ENCODE measurements at regions not wholly inside any gene's neighbourhood (a gene's known extent, or its start where the extent isn't known, plus 50 kb on each side); places are given as distances from the start of the nearest gene placed in this dataset.

- TF ChIP-seq, protein P1, sequence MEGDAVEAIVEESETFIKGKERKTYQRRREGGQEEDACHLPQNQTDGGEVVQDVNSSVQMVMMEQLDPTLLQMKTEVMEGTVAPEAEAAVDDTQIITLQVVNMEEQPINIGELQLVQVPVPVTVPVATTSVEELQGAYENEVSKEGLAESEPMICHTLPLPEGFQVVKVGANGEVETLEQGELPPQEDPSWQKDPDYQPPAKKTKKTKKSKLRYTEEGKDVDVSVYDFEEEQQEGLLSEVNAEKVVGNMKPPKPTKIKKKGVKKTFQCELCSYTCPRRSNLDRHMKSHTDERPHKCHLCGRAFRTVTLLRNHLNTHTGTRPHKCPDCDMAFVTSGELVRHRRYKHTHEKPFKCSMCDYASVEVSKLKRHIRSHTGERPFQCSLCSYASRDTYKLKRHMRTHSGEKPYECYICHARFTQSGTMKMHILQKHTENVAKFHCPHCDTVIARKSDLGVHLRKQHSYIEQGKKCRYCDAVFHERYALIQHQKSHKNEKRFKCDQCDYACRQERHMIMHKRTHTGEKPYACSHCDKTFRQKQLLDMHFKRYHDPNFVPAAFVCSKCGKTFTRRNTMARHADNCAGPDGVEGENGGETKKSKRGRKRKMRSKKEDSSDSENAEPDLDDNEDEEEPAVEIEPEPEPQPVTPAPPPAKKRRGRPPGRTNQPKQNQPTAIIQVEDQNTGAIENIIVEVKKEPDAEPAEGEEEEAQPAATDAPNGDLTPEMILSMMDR (IDR thresholded peaks at IDR 0.05; ENCODE audit: low read depth, low read length): no peak
- DNase-seq (ENCODE audit: low read depth, low spot score): peak; percentile 59
- in situ Hi-C loops (cut with HindIII; ENCODE audit: low sequenced_read_pairs): no loop called here
- H3K4me3 ChIP-seq (ENCODE audit: low read depth, low read length): no peak overlapping the region
Measured at GRCh38 chrX:106300239-106300638, 132.1 kb downstream of the PWWP3B start.

GRCh38 chrX:106300656-106301055 lies 132.6 kb downstream of the PWWP3B start:
- in situ Hi-C loops (cut with HindIII; ENCODE audit: low sequenced_read_pairs): no loop called here
- TF ChIP-seq, protein P1 (IDR thresholded peaks at IDR 0.05; ENCODE audit: low read depth, low read length): no peak
- no peak overlapping the region for H3K4me3 ChIP-seq (ENCODE audit: low read depth, low read length)
- DNase-seq (ENCODE audit: low read depth, low spot score): no peak

- H3K4me3 ChIP-seq (ENCODE audit: low read depth, low read length): no peak overlapping the region
- peak; percentile 72 for DNase-seq (ENCODE audit: low read depth, low spot score)
- TF ChIP-seq, protein P1 (IDR thresholded peaks at IDR 0.05; ENCODE audit: low read depth, low read length): no peak
- in situ Hi-C loops (cut with HindIII; ENCODE audit: low sequenced_read_pairs): no loop called here
Measured at GRCh38 chrX:106302304-106302703, 134.2 kb downstream of the PWWP3B start.

- H3K4me3 ChIP-seq (ENCODE audit: low read depth, low read length): no peak overlapping the region
- in situ Hi-C loops (cut with HindIII; ENCODE audit: low sequenced_read_pairs): no loop called here
- DNase-seq (ENCODE audit: low read depth, low spot score): no peak
- TF ChIP-seq, protein P1 (IDR thresholded peaks at IDR 0.05; ENCODE audit: low read depth, low read length): no peak
Measured at GRCh38 chrX:106306391-106306947, 138.4 kb downstream of the PWWP3B start.

- H3K4me3 ChIP-seq (ENCODE audit: low read depth, low read length): no peak overlapping the region
- TF ChIP-seq, protein P1 (IDR thresholded peaks at IDR 0.05; ENCODE audit: low read depth, low read length): no peak
- in situ Hi-C loops (cut with HindIII; ENCODE audit: low sequenced_read_pairs): no loop called here
- no peak for DNase-seq (ENCODE audit: low read depth, low spot score)
Measured at GRCh38 chrX:106323357-106323756, 155.3 kb downstream of the PWWP3B start.

DNA sequence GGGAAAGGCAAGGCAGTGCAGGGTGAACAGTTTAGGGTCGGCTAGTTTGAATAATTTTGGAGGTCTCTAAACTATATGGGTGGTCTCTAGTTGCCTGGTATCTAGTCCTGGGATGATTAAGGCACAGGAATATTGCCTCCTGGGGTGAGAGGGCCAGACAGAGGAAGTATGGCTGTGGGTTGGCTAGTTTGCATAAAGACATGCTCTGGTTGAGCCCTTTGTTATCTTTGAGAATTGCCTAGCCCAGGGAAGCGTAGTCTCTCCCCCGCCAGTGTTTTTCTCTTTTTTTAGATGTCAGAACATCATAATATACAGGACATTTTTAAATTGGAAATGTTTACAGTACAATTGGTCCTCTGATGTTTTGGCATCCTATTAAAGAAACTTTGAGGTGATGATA lies 163.5 kb downstream of the PWWP3B start:
- TF ChIP-seq, protein P1 (IDR thresholded peaks at IDR 0.05; ENCODE audit: low read depth, low read length): no peak
- no peak for DNase-seq (ENCODE audit: low read depth, low spot score)
- in situ Hi-C loops (cut with HindIII; ENCODE audit: low sequenced_read_pairs): no loop called here
- H3K4me3 ChIP-seq (ENCODE audit: low read depth, low read length): no peak overlapping the region

DNA sequence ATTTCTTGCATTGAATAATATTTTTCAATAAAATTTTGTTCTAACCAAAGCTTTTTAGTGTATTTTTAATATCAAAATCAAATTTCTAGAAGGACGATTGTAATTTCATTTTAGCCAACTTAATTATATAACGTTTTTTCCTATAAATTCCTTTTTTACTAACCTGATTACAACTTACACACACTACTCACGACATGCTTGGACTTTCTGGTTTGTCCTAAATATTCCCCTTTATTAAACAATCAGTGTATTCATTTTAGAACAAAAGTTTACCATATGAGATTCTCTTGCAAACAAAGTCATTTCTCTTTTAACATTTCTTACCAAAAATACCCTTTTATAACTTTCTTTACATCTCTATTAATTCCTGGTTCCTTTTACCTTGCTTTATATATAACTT lies 173.7 kb downstream of the PWWP3B start:
- no peak overlapping the region for H3K4me3 ChIP-seq (ENCODE audit: low read depth, low read length)
- in situ Hi-C loops (cut with HindIII; ENCODE audit: low sequenced_read_pairs): no loop called here
- TF ChIP-seq, protein P1 (IDR thresholded peaks at IDR 0.05; ENCODE audit: low read depth, low read length): no peak
- DNase-seq (ENCODE audit: low read depth, low spot score): peak; percentile 23
